ENCODE measurements at regions not wholly inside any gene's neighbourhood (a gene's known extent, or its start where the extent isn't known, plus 50 kb on each side); places are given as distances from the start of the nearest gene placed in this dataset.

- TF ChIP-seq, protein P1, sequence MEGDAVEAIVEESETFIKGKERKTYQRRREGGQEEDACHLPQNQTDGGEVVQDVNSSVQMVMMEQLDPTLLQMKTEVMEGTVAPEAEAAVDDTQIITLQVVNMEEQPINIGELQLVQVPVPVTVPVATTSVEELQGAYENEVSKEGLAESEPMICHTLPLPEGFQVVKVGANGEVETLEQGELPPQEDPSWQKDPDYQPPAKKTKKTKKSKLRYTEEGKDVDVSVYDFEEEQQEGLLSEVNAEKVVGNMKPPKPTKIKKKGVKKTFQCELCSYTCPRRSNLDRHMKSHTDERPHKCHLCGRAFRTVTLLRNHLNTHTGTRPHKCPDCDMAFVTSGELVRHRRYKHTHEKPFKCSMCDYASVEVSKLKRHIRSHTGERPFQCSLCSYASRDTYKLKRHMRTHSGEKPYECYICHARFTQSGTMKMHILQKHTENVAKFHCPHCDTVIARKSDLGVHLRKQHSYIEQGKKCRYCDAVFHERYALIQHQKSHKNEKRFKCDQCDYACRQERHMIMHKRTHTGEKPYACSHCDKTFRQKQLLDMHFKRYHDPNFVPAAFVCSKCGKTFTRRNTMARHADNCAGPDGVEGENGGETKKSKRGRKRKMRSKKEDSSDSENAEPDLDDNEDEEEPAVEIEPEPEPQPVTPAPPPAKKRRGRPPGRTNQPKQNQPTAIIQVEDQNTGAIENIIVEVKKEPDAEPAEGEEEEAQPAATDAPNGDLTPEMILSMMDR (IDR thresholded peaks at IDR 0.05; ENCODE audit: poor library complexity), result no peak
- peak; percentile 56 for TF ChIP-seq EZH2phosphoT487 (IDR thresholded peaks at IDR 0.05; ENCODE audit: low read depth, severe bottlenecking, unreplicated experiment)
- peak; percentile 89 for TF ChIP-seq EZH2 (IDR thresholded peaks at IDR 0.05; ENCODE audit: borderline replicate concordance)
Measured at GRCh38 chr15:96409215-96410138, 79.0 kb downstream of the NR2F2 start.
